Testis (tissue), 2 donors: ENCODE measurements at regions not wholly inside any gene's neighbourhood (a gene's known extent, or its start where the extent isn't known, plus 50 kb on each side); places are given as distances from the start of the nearest gene placed in this dataset.

Experiments
- DNase-seq: peaks from one replicate; pipeline ENCODE4 v3.0.0-alpha.2; 2019
- H3K27ac ChIP-seq, 2 donors: fragments of 200-600 bp; sonication (generic); one replicate each; pipeline ENCODE4 v1.5.1; 2019
- H3K27me3 ChIP-seq: fragments of 200-600 bp; sonication (generic); one replicate; pipeline ENCODE4 v1.5.1; 2019
- H3K36me3 ChIP-seq: fragments of 200-600 bp; sonication (generic); one replicate; pipeline ENCODE4 v1.5.1; 2017; ENCODE audit warnings: low read depth; ENCODE audit errors: missing control alignments
- H3K4me1 ChIP-seq: fragments of 200-600 bp; sonication (generic); one replicate; pipeline ENCODE4 v1.5.1; 2019
- H3K4me3 ChIP-seq, 2 donors: fragments of 200-600 bp; sonication (generic); one replicate each; pipeline ENCODE4 v1.5.1; 2017 to 2019
- H3K9me3 ChIP-seq: fragments of 200-600 bp; sonication (generic); one replicate; pipeline ENCODE4 v1.5.1; 2017
- POLR2A ChIP-seq: fragments of 450-650 bp; IDR thresholded peaks from one replicate; pipeline ENCODE4 v1.6.1; 2017; ENCODE audit warnings: antibody characterized with exemption, mild to moderate bottlenecking, moderate library complexity
- WGBS, 2 donors: methylation state at CpG; one replicate each; pipeline ENCODE4 v1.1.5; 2018; 5-methylcytosine and 5-hydroxymethylcytosine counted together
- intact Hi-C: fragments of 100-400 bp; cut with DNase I; formaldehyde crosslinking; loops from one replicate; pipeline ENCODE4 v1.15.1; 2023; ENCODE audit warnings: low total_unique reads
- TF ChIP-seq, protein P1 (sequence below), 3 experiments: fragments of 450-650 bp in 2 of 3; fragments of 200-600 bp in 1 of 3; sonication (generic) in 1 of 3; IDR thresholded peaks; one replicate each; pipeline ENCODE4 v1.5.1; 2016 to 2019; ENCODE audit warnings: antibody characterized with exemption in 3 of 3, mild to moderate bottlenecking in 2 of 3, moderate library complexity in 1 of 3

DNA sequence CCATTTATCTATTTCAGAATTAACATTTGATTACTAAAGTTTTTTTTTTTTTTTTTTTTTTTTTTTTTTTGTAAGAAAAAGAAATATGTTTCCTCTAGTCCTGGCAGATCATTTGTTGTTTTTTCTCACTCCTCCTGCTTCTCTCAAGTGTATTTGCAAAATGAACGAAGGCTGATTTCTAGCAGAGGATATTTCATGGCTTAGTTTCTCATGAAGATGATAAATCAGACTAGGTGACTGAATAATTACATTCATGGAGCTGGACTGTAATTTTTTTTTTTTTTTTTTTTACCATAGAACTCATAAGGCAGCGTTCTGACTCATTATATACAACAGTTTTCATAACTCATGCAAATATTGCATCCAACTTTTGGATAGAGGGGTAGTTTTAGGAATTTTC lies 332.5 kb upstream of the SEMA6D start:
- Histone ChIP-seq H3K36me3 (no peaks in the 10 kb centered on the region), H3K4me3 (no peak overlapping the region), H3K27ac (no peak overlapping the region), H3K4me1 (no peaks in the 10 kb centered on the region), H3K27me3 (no peaks in the 10 kb centered on the region), H3K9me3 (no peaks in the 10 kb centered on the region)
- WGBS, 2 donors = 78 to 84% methylated on average over 2 of the region's 2 CpGs
- TF ChIP-seq, protein P1, sequence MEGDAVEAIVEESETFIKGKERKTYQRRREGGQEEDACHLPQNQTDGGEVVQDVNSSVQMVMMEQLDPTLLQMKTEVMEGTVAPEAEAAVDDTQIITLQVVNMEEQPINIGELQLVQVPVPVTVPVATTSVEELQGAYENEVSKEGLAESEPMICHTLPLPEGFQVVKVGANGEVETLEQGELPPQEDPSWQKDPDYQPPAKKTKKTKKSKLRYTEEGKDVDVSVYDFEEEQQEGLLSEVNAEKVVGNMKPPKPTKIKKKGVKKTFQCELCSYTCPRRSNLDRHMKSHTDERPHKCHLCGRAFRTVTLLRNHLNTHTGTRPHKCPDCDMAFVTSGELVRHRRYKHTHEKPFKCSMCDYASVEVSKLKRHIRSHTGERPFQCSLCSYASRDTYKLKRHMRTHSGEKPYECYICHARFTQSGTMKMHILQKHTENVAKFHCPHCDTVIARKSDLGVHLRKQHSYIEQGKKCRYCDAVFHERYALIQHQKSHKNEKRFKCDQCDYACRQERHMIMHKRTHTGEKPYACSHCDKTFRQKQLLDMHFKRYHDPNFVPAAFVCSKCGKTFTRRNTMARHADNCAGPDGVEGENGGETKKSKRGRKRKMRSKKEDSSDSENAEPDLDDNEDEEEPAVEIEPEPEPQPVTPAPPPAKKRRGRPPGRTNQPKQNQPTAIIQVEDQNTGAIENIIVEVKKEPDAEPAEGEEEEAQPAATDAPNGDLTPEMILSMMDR (IDR thresholded peaks at IDR 0.05) = no peak
- TF ChIP-seq POLR2A = no peak
- no peak for DNase-seq
- intact Hi-C loops = no loop called here

DNA sequence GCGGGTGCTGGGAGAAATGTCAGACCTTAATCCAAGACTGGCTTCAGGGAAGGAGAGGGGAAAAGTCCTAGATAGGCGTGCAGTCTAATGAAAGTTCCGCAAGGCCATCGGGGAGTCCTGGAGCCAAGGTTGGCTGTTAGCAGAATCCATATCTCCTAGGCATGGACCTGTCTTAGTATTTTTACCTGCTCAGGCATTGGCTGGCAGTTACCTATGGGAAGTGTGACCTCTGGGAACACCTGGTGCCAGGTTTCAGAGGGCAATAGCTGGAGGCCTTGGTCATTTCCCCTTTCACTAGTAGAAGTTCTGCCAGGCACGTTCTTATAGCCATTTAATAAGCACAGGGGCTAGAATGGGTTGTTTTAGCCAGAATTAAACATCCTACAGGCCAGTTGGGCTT lies 330.8 kb upstream of the SEMA6D start:
- Histone ChIP-seq H3K27ac (no peak overlapping the region), H3K4me1 (no peaks in the 10 kb centered on the region), H3K9me3 (no peaks in the 10 kb centered on the region), H3K4me3 (no peak overlapping the region), H3K27me3 (no peaks in the 10 kb centered on the region), H3K36me3 (no peaks in the 10 kb centered on the region)
- intact Hi-C loops = no loop called here
- WGBS, 2 donors = 88 to 92% methylated on average over 5 of the region's 5 CpGs
- TF ChIP-seq, protein P1 (IDR thresholded peaks at IDR 0.05) = no peak
- no peak for TF ChIP-seq POLR2A
- DNase-seq = no peak

DNA sequence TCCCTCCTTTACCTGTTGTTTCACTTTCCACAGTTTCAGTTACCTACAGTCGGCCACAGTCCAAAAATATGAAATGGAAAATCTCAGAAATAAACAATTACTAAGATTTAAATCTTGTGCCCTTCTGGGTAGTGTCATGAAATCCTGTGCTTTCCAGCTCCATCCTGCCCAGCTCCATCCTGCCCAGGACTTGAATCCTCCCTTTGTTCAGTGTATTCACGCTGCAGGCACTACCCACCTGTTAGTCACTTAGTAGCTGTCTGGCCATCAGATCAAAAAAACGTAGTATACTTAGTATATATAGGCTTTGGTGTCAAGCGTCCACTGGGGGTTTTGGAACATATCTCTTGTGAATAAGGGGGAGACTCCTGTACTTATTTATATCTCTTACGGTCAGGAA lies 329.0 kb upstream of the SEMA6D start:
- Histone ChIP-seq H3K4me1 (no peaks in the 10 kb centered on the region), H3K9me3 (no peaks in the 10 kb centered on the region), H3K4me3 (no peak overlapping the region), H3K27ac (no peak overlapping the region), H3K27me3 (no peaks in the 10 kb centered on the region), H3K36me3 (no peaks in the 10 kb centered on the region)
- WGBS, 2 donors = 65 to 74% methylated on average over 5 of the region's 5 CpGs
- TF ChIP-seq, protein P1 (IDR thresholded peaks at IDR 0.05) = no peak
- no peak for TF ChIP-seq POLR2A
- intact Hi-C loops = no loop called here
- no peak for DNase-seq

DNA sequence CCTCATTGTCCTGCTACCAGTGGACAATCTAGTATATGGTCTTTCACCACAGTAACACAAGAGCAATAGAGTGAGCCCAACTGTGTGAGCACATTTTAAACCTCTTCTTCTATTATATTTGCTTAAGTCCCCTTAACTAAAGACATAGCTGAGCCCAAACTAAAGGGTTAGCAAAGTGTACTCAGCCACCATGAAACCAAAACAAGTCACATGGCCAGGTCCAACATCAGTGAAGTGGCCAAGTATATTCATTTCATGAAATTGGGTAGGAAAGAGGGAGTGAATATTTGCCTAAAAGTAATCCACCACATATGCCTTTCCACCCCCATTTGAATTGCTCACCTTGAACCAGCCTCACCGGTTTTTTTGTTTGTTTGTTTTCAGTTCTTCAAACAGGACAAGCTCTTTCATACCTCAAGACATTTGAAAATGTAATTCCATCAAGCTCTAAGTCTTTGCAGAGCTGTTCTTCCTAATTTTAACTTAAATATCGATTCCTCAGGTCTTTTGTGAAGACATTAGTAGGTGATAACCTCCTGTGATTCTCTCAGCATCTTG lies 327.0 kb upstream of the SEMA6D start:
- intact Hi-C loops = no loop called here
- 90 to 93% methylated on average over 2 of the region's 2 CpGs for WGBS, 2 donors

More for the DNA sequence above, 327.0 kb upstream of the SEMA6D start:
- H3K4me1 ChIP-seq = no peaks in the 10 kb centered on the region
- H3K4me3 ChIP-seq = no peak overlapping the region
- H3K36me3 ChIP-seq = no peaks in the 10 kb centered on the region
- H3K27me3 ChIP-seq = no peaks in the 10 kb centered on the region
- no peak for TF ChIP-seq POLR2A
- TF ChIP-seq, protein P1 (IDR thresholded peaks at IDR 0.05) = no peak
- DNase-seq = no peak
- no peaks in the 10 kb centered on the region for H3K9me3 ChIP-seq
- H3K27ac ChIP-seq = no peak overlapping the region
